ENCODE measurements at regions not wholly inside any gene's neighbourhood (a gene's known extent, or its start where the extent isn't known, plus 50 kb on each side); places are given as distances from the start of the nearest gene placed in this dataset.

DNA sequence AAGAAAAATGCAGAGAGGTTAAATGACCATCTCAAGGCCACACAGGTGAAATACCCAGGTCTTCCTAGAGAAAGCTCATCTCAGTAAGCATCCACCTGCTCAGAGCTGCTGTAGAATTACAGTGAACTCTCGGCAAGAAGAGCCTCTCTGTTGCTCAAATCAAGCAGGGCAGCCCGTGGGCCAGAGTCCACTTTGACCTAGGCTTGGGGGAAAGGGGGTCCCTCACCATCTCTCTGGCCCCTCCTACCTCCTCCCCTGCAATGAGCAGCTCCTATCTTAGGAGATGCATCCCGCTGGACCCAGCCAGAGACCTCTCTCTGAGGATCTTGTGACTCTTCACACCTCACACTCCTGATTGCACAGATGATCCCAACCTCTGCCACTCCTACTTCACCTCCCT, 364.7 kb downstream of the PTPRU start:
- TF ChIP-seq, protein P1, sequence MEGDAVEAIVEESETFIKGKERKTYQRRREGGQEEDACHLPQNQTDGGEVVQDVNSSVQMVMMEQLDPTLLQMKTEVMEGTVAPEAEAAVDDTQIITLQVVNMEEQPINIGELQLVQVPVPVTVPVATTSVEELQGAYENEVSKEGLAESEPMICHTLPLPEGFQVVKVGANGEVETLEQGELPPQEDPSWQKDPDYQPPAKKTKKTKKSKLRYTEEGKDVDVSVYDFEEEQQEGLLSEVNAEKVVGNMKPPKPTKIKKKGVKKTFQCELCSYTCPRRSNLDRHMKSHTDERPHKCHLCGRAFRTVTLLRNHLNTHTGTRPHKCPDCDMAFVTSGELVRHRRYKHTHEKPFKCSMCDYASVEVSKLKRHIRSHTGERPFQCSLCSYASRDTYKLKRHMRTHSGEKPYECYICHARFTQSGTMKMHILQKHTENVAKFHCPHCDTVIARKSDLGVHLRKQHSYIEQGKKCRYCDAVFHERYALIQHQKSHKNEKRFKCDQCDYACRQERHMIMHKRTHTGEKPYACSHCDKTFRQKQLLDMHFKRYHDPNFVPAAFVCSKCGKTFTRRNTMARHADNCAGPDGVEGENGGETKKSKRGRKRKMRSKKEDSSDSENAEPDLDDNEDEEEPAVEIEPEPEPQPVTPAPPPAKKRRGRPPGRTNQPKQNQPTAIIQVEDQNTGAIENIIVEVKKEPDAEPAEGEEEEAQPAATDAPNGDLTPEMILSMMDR (IDR thresholded peaks at IDR 0.05) = no peak
- no peak for TF ChIP-seq POLR2A (IDR thresholded peaks at IDR 0.05)

Data from ovary (tissue), 3 donors.